ENCODE measurements at regions not wholly inside any gene's neighbourhood (a gene's known extent, or its start where the extent isn't known, plus 50 kb on each side); places are given as distances from the start of the nearest gene placed in this dataset.

DNA sequence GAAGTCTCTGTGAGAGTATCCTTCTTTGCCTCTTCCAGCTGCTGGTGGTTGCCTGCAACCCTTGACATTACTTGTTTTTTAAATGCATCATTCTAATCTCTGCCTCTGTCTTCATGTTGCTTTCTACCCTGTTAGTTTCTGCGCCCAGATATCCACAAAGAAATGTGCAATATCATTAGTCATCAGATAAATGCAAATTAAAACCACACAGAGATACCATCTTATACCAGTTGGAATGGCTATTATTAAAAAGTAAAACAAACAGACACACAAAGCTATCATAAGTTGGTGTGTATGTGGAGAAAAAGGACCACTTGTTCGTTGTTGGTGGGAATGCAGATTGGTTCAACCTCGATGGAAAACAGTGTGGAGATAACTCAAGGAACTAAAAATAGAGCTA lies 517.4 kb downstream of the FAT4 start:
- TF ChIP-seq, protein P1, sequence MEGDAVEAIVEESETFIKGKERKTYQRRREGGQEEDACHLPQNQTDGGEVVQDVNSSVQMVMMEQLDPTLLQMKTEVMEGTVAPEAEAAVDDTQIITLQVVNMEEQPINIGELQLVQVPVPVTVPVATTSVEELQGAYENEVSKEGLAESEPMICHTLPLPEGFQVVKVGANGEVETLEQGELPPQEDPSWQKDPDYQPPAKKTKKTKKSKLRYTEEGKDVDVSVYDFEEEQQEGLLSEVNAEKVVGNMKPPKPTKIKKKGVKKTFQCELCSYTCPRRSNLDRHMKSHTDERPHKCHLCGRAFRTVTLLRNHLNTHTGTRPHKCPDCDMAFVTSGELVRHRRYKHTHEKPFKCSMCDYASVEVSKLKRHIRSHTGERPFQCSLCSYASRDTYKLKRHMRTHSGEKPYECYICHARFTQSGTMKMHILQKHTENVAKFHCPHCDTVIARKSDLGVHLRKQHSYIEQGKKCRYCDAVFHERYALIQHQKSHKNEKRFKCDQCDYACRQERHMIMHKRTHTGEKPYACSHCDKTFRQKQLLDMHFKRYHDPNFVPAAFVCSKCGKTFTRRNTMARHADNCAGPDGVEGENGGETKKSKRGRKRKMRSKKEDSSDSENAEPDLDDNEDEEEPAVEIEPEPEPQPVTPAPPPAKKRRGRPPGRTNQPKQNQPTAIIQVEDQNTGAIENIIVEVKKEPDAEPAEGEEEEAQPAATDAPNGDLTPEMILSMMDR (IDR thresholded peaks at IDR 0.05; ENCODE audit: low read length) = no peak
- no peak for TF ChIP-seq EZH2 (optimal IDR thresholded peaks at IDR 0.05; ENCODE audit: low read depth, low read length)
